B cell (primary cell): ENCODE measurements at regions not wholly inside any gene's neighbourhood (a gene's known extent, or its start where the extent isn't known, plus 50 kb on each side); places are given as distances from the start of the nearest gene placed in this dataset.

ENCODE experiments used
- CTCF ChIP-seq: fragments of 200-600 bp; IDR thresholded peaks from one replicate; pipeline ENCODE4 v1.8.0; 2022; ENCODE audit warnings: antibody characterized with exemption, mild to moderate bottlenecking
- EZH2 ChIP-seq: IDR thresholded peaks from 2 replicates; pipeline ENCODE4 v1.6.1; 2012; ENCODE audit warnings: borderline replicate concordance, low read depth, mild to moderate bottlenecking, moderate library complexity, low read length; ENCODE audit not compliant: insufficient read depth, poor library complexity, severe bottlenecking

GRCh38 chr14:56720703-56721460, 89.4 kb downstream of the OTX2 start:
- TF ChIP-seq CTCF (no peak), EZH2 (no peak)
